ENCODE measurements at regions not wholly inside any gene's neighbourhood (a gene's known extent, or its start where the extent isn't known, plus 50 kb on each side); places are given as distances from the start of the nearest gene placed in this dataset.
"Not testable (repeated sequence)": the region's sequence is repeated elsewhere in the genome, so short reads cannot be mapped to it uniquely, and the experiment has no call there.

- DNase-seq (ENCODE audit: low spot score), result no peak
These were observed 177.5 kb upstream of the TMEM45B start for GRCh38 chr11:129637983-129638776.

GRCh38 chr11:129639300-129639699 lies 176.3 kb upstream of the TMEM45B start:
- DNase-seq (ENCODE audit: low spot score), result no peak

GRCh38 chr11:129640671-129641070 lies 175.0 kb upstream of the TMEM45B start:
- no peak for DNase-seq (ENCODE audit: low spot score)

GRCh38 chr11:129643031-129643721 lies 172.5 kb upstream of the TMEM45B start:
- no peak for DNase-seq (ENCODE audit: low spot score)

- no peak for DNase-seq (ENCODE audit: low spot score)
These were observed 171.3 kb upstream of the TMEM45B start for GRCh38 chr11:129644326-129644725.

GRCh38 chr11:129645943-129646342 lies 169.7 kb upstream of the TMEM45B start:
- DNase-seq (ENCODE audit: low spot score), result no peak

GRCh38 chr11:129650044-129650443 lies 165.6 kb upstream of the TMEM45B start:
- not testable (repeated sequence) for DNase-seq (ENCODE audit: low spot score)

GRCh38 chr11:129652835-129653234 lies 162.8 kb upstream of the TMEM45B start:
- DNase-seq (ENCODE audit: low spot score), result no peak

GRCh38 chr11:129655247-129655832 lies 160.3 kb upstream of the TMEM45B start:
- no peak for DNase-seq (ENCODE audit: low spot score)

GRCh38 chr11:129657866-129658525 lies 157.7 kb upstream of the TMEM45B start:
- DNase-seq (ENCODE audit: low spot score), result no peak

- no peak for DNase-seq (ENCODE audit: low spot score)
These were observed 157.2 kb upstream of the TMEM45B start for GRCh38 chr11:129658526-129658867.

- no peak for DNase-seq (ENCODE audit: low spot score)
These were observed 134.7 kb upstream of the TMEM45B start for GRCh38 chr11:129680907-129681306.

GRCh38 chr11:129681344-129682114 lies 134.1 kb upstream of the TMEM45B start:
- DNase-seq (ENCODE audit: low spot score), result no peak

- no peak for DNase-seq (ENCODE audit: low spot score)
These were observed 129.4 kb upstream of the TMEM45B start for GRCh38 chr11:129686269-129686668.

- DNase-seq (ENCODE audit: low spot score), result peak; percentile 49
These were observed 124.5 kb upstream of the TMEM45B start for GRCh38 chr11:129691142-129691541.

GRCh38 chr11:129694538-129694937 lies 121.1 kb upstream of the TMEM45B start:
- no peak for DNase-seq (ENCODE audit: low spot score)

- no peak for DNase-seq (ENCODE audit: low spot score)
These were observed 120.7 kb upstream of the TMEM45B start for GRCh38 chr11:129694966-129695365.

- DNase-seq (ENCODE audit: low spot score), result peak; percentile 38
These were observed 119.9 kb upstream of the TMEM45B start for GRCh38 chr11:129695571-129696308.

- DNase-seq (ENCODE audit: low spot score), result no peak
These were observed 119.2 kb upstream of the TMEM45B start for GRCh38 chr11:129696309-129696989.

GRCh38 chr11:129698212-129698611 lies 117.4 kb upstream of the TMEM45B start:
- DNase-seq (ENCODE audit: low spot score), result peak; percentile 5

All from pons (tissue), 1 donor.